IMR-90 (cell line): ENCODE measurements at regions not wholly inside any gene's neighbourhood (a gene's known extent, or its start where the extent isn't known, plus 50 kb on each side); places are given as distances from the start of the nearest gene placed in this dataset.

ENCODE experiments used
- ATAC-seq: fragments of 200-7000 bp; cut with Tn5 transposase; 2 replicates; pipeline ENCODE4 v1.9.1; 2020; ENCODE audit warnings: low read depth, mild to moderate bottlenecking, moderate library complexity
- BruUV-seq: library from RNA; stranded (reverse); fragments of 400-500 nt; replicated peaks from 2 replicates; lab custom pipeline; 2021; lab: Mats Ljungman, UMichigan
- CTCF ChIA-PET: fragments of 300-600 bp; formaldehyde crosslinking; extraction: SDS; loops from one replicate; lab custom pipeline; 2021; ENCODE audit warnings: antibody characterized with exemption; lab: Yijun Ruan, JAX
- POLR2A ChIA-PET: fragments of 300-600 bp; sonication (Branson Sonifier 250); formaldehyde crosslinking; loops from one replicate; lab custom pipeline; 2022; ENCODE audit warnings: antibody characterized with exemption; ENCODE audit not compliant: unreplicated experiment; lab: Charles Lee
- DNase-seq: peaks from one replicate; pipeline ENCODE4 v3.0.0; 2013
- H2AFZ ChIP-seq: replicated peaks from 2 replicates; pipeline ENCODE3; 2013; ENCODE audit warnings: low read length, mild to moderate bottlenecking; ENCODE audit not compliant: poor library complexity
- H2AK5ac ChIP-seq: 2 replicates; pipeline ENCODE4 v1.6.1; 2013; ENCODE audit warnings: low read depth, low read length, inconsistent platforms
- H2AK9ac ChIP-seq: replicated peaks from 2 replicates; pipeline ENCODE3; 2013; ENCODE audit warnings: mild to moderate bottlenecking, low read depth, low read length, moderate library complexity; ENCODE audit not compliant: poor library complexity
- H2BK120ac ChIP-seq: 2 replicates; pipeline ENCODE4 v1.6.1; 2013; ENCODE audit warnings: low read depth, low read length, inconsistent platforms
- H2BK15ac ChIP-seq: 3 replicates; pipeline ENCODE4 v1.6.1; 2013; ENCODE audit warnings: low read depth, low read length, inconsistent platforms
- H2BK20ac ChIP-seq: 2 replicates; pipeline ENCODE4 v1.6.1; 2013; ENCODE audit warnings: low read depth, mild to moderate bottlenecking, inconsistent platforms, low read length, moderate library complexity
- H2BK5ac ChIP-seq: 2 replicates; pipeline ENCODE4 v1.6.1; 2013; ENCODE audit warnings: mild to moderate bottlenecking, low read depth, low read length, inconsistent platforms; ENCODE audit not compliant: poor library complexity, severe bottlenecking
- H3K14ac ChIP-seq: replicated peaks from 2 replicates; pipeline ENCODE4 v1.6.1; 2013; ENCODE audit warnings: low read depth, low read length, inconsistent platforms
- H3K18ac ChIP-seq: 2 replicates; pipeline ENCODE4 v1.6.1; 2013; ENCODE audit warnings: low read depth, low read length, control low read depth
- H3K23ac ChIP-seq: 2 replicates; pipeline ENCODE4 v1.6.1; 2013; ENCODE audit warnings: low read depth, low read length, inconsistent platforms
- H3K27ac ChIP-seq: 2 replicates; pipeline ENCODE4 v1.5.1; 2013; ENCODE audit warnings: mild to moderate bottlenecking, control low read depth, low read length; ENCODE audit not compliant: insufficient read depth
- H3K27me3 ChIP-seq: 2 replicates; pipeline ENCODE4 v1.6.1; 2013; ENCODE audit warnings: low read length; ENCODE audit not compliant: control insufficient read depth, insufficient read depth
- H3K36me3 ChIP-seq: 2 replicates; pipeline ENCODE4 v1.6.1; 2013; ENCODE audit warnings: low read length, mixed read lengths; ENCODE audit not compliant: control insufficient read depth, insufficient read depth
- H3K4ac ChIP-seq: 2 replicates; pipeline ENCODE4 v1.6.1; 2013; ENCODE audit warnings: low read depth, low read length, inconsistent platforms
- H3K4me1 ChIP-seq: 2 replicates; pipeline ENCODE4 v1.6.1; 2013; ENCODE audit warnings: low read length, mixed read lengths; ENCODE audit not compliant: control insufficient read depth, insufficient read depth
- H3K4me2 ChIP-seq: 2 replicates; pipeline ENCODE4 v1.6.1; 2013; ENCODE audit warnings: low read depth, mild to moderate bottlenecking, control low read depth, low read length, moderate library complexity
- H3K4me3 ChIP-seq: 2 replicates; pipeline ENCODE4 v1.5.1; 2013; ENCODE audit warnings: low read depth, mild to moderate bottlenecking, control low read depth, low read length, moderate library complexity; ENCODE audit not compliant: insufficient read depth
- H3K56ac ChIP-seq: 2 replicates; pipeline ENCODE4 v1.6.1; 2013; ENCODE audit warnings: low read length, inconsistent platforms; ENCODE audit not compliant: insufficient read depth; ENCODE audit errors: extremely low read depth
- H3K79me1 ChIP-seq, 2 experiments: 2 replicates each; pipeline ENCODE4 v1.6.1; 2013; ENCODE audit warnings: low read length in 2 of 2, inconsistent platforms in 1 of 2, low read depth in 1 of 2
- H3K9ac ChIP-seq: 2 replicates; pipeline ENCODE4 v1.6.1; 2013; ENCODE audit warnings: low read depth, low read length, control low read depth
- H3K9me1 ChIP-seq: 2 replicates; pipeline ENCODE4 v1.6.1; 2013; ENCODE audit warnings: low read length, inconsistent platforms; ENCODE audit not compliant: insufficient read depth
- H3K9me3 ChIP-seq: 2 replicates; pipeline ENCODE4 v1.6.1; 2013; ENCODE audit warnings: low read length; ENCODE audit not compliant: control insufficient read depth, insufficient read depth
- H4K20me1 ChIP-seq: 2 replicates; pipeline ENCODE4 v1.6.1; 2013; ENCODE audit warnings: low read length, inconsistent platforms; ENCODE audit not compliant: insufficient read depth
- H4K5ac ChIP-seq: 2 replicates; pipeline ENCODE4 v1.6.1; 2013; ENCODE audit warnings: mild to moderate bottlenecking, low read depth, low read length, control low read depth
- H4K8ac ChIP-seq, 2 experiments: 2 replicates each; pipeline ENCODE4 v1.6.1; 2013; ENCODE audit warnings: low read depth in 2 of 2, low read length in 2 of 2, control low read depth in 1 of 2, inconsistent platforms in 1 of 2
- H4K91ac ChIP-seq: 2 replicates; pipeline ENCODE4 v1.6.1; 2013; ENCODE audit warnings: low read depth, low read length, inconsistent platforms; ENCODE audit not compliant: insufficient read depth
- BHLHE40 ChIP-seq: fragments of 150-350 bp; IDR thresholded peaks from 2 replicates; pipeline ENCODE4 v1.6.1; 2016; ENCODE audit warnings: mild to moderate bottlenecking, low read depth, low read length
- RCOR1 ChIP-seq: IDR thresholded peaks from 2 replicates; pipeline ENCODE4 v1.6.1; 2012; ENCODE audit warnings: mild to moderate bottlenecking, low read length, improper control_type of control experiment; ENCODE audit not compliant: insufficient replicate concordance
- WGBS, 2 experiments: methylation state at CpG; one replicate each; pipeline versions ENCODE4 v1.1.5 to v1.1.7; 2013; ENCODE audit warnings: missing lambda C conversion rate in 2 of 2; ENCODE audit not compliant: insufficient read length in 1 of 2; ENCODE audit errors: extremely low coverage in 2 of 2; 5-methylcytosine and 5-hydroxymethylcytosine counted together
- dilution Hi-C: fragments of 300-500 bp; cut with HindIII; formaldehyde crosslinking; loops from one replicate; pipeline ENCODE4 v1.14.3; 2018; ENCODE audit warnings: low sequenced_read_pairs; ENCODE audit not compliant: unreplicated experiment
- in situ Hi-C: fragments of 300-500 bp; cut with MboI; formaldehyde crosslinking; loops from 3 replicates; pipeline ENCODE4 v1.14.3; 2019; ENCODE audit warnings: low sequenced_read_pairs, inconsistent platforms, mixed read lengths
- intact Hi-C: fragments of 100-400 bp; cut with micrococcal nuclease; formaldehyde crosslinking; loops from 2 replicates; pipeline ENCODE4 v1.10.0; 2022

DNA sequence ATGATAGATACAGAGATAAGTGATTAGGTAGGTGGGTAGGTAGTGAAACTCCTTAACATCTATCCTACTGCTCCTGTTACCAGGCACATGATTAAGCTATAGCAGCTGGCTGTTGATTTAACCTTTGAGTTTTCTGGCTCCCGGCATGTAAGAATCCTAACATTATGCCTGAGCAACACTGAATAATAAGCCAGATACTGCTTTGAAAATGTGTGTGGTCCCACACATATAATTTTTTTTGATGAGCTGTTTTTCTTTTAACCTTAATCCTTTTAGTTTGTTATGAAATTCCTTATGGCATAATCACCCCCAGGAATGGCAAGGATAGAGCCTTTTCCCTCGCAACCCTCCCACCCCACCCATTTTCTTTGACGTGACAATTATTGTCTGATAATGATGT, 104.2 kb upstream of the NEUROD1 start:
- Histone ChIP-seq H2AK5ac (no peak overlapping the region), H4K8ac (peak overlapping the region in 1 of 2 experiments; percentile 52; a peak in 2 of 4 replicates), H2BK20ac (peak overlapping the region; percentile 19; the same call in 1 of the 2 replicates), H3K9ac (no peak overlapping the region), H3K9me3 (no peaks in the 10 kb centered on the region), H3K56ac (no peak overlapping the region; the same call in 1 of the 2 replicates), H3K27ac (no peak overlapping the region), H3K4ac (peak overlapping the region; percentile 9; the same call in 1 of the 2 replicates), H4K5ac (peak overlapping the region; percentile 19; the same call in 1 of the 2 replicates), H2BK5ac (peak overlapping the region; percentile 85), H3K18ac (peak overlapping the region; percentile 72; the same call in 1 of the 2 replicates), H2AK9ac (no peak overlapping the region), H4K91ac (no peak overlapping the region), H3K4me1 (peaks cover 10% of the 10 kb centered on the region; the same call in 1 of the 2 replicates), H3K36me3 (no peaks in the 10 kb centered on the region), H3K27me3 (no peaks in the 10 kb centered on the region), H2BK15ac (no peak overlapping the region), H2BK120ac (peak overlapping the region; percentile 45; the same call in 1 of the 2 replicates), H3K9me1 (peaks cover 10% of the 10 kb centered on the region), H3K4me3 (no peak overlapping the region; the same call in 1 of the 2 replicates), H3K14ac (peak overlapping the region; percentile 33; the same call in 1 of the 2 replicates), H3K23ac (peak overlapping the region; percentile 53; the same call in 1 of the 2 replicates), H3K79me1 (no peaks in the 10 kb centered on the region), H4K20me1 (no peaks in the 10 kb centered on the region), H2AFZ (no peak overlapping the region), H3K4me2 (peak overlapping the region; percentile 96)
- TF ChIP-seq RCOR1 (no peak), BHLHE40 (peak; percentile 69; the same call in 1 of the 2 replicates)
- no TSS peak for BruUV-seq
- dilution Hi-C loops (no loop called here), intact Hi-C loops (no loop called here), in situ Hi-C loops (no loop called here)
- ChIA-PET POLR2A (no interaction called here), CTCF (no interaction called here)
- DNase-seq = peak; percentile 68
- peak; percentile 54 for ATAC-seq
- WGBS, 2 experiments = no CpG with 5 or more reads among the region's 3 CpGs
